Choroid plexus epithelial cell (primary cell): ENCODE measurements at regions not wholly inside any gene's neighbourhood (a gene's known extent, or its start where the extent isn't known, plus 50 kb on each side); places are given as distances from the start of the nearest gene placed in this dataset.

Experiments used
- DNase-seq: peaks from one replicate; pipeline ENCODE4 v3.0.0-alpha.2; 2010; ENCODE audit warnings: low read depth
- H3K4me3 ChIP-seq: 2 replicates; pipeline ENCODE4 v1.5.1; 2011; ENCODE audit warnings: low read depth, mild to moderate bottlenecking, control low read depth, low read length, moderate library complexity
- TF ChIP-seq, protein P1 (sequence below): conservative IDR thresholded peaks from 2 replicates; pipeline ENCODE4 v1.5.1; 2011; ENCODE audit warnings: low read depth, mild to moderate bottlenecking, control low read depth, inconsistent platforms, low read length, moderate library complexity

DNA sequence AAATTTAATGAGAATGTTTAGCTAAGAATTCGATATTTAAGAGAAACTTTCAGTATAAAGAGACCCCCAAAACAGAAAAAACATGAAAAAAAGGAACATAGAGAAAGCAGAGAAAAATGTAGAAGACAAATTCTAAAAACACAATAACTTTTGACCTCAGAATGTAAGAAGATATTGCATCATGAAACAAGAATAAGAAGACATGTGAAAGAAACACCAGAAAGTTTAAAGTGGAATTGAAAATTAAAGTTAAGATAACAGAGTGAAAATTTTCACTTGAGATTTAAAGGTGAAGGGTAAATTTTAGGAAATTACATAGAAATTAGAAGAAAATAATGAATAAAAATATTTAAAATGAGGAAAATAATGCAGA lies 78.2 kb upstream of the FAM3C start:
- TF ChIP-seq, protein P1, sequence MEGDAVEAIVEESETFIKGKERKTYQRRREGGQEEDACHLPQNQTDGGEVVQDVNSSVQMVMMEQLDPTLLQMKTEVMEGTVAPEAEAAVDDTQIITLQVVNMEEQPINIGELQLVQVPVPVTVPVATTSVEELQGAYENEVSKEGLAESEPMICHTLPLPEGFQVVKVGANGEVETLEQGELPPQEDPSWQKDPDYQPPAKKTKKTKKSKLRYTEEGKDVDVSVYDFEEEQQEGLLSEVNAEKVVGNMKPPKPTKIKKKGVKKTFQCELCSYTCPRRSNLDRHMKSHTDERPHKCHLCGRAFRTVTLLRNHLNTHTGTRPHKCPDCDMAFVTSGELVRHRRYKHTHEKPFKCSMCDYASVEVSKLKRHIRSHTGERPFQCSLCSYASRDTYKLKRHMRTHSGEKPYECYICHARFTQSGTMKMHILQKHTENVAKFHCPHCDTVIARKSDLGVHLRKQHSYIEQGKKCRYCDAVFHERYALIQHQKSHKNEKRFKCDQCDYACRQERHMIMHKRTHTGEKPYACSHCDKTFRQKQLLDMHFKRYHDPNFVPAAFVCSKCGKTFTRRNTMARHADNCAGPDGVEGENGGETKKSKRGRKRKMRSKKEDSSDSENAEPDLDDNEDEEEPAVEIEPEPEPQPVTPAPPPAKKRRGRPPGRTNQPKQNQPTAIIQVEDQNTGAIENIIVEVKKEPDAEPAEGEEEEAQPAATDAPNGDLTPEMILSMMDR = no peak
- no peak for DNase-seq
- H3K4me3 ChIP-seq = no peak overlapping the region

- no peak for DNase-seq
- TF ChIP-seq, protein P1 = no peak
- H3K4me3 ChIP-seq = no peak overlapping the region
These were observed 77.7 kb upstream of the FAM3C start for GRCh38 chr7:121473645-121474300.

DNA sequence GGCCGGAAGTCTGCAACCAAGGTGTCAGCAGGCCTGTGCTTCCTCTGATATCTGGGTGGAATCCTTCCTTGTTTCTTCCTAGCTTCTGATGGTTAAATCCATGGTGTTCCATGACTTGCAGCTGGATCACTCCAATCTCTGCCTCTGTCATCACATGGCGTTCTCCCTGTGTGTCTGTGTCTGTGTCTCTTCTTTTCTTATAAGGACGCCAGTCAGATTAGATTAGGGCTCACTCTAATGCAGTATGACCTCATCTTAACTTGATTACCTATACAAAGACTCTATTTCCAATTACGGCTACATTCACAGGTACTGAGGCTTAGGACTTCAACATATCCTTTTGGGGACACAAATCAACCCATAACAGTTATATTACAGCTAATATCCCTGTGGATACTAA lies 70.3 kb upstream of the FAM3C start:
- no peak for DNase-seq
- TF ChIP-seq, protein P1 = no peak
- no peak overlapping the region for H3K4me3 ChIP-seq

- TF ChIP-seq, protein P1 = no peak
- DNase-seq = no peak
- H3K4me3 ChIP-seq = no peak overlapping the region
These were observed 63.0 kb upstream of the FAM3C start for GRCh38 chr7:121459148-121459547.

DNA sequence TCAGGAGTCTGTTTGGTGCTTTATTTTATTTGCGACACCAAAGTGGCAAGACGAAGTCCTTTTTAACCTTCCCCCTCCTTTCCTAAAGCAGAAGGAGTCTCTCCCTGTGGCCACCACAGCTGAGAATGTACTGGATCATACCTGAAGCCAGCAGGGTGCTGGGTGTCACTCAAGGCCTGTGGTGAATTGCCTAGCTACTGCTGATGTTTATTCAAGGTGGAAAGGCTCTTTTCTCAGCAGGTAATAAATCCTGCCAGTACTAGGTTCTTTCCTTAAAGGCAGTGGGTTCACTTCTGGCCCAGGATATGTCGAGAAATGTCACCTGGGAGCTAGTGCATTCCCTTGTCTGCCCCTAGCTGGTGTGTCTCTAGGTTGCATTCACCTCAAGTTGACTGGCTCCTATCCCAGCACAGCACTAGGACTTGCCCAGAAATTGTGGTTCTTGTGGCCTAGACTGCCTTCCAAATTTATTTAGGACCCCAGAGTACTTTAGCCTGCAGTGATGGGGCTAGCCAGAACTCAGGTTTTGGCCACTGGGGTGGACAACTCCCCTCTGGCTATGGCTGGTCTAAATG lies 60.8 kb upstream of the FAM3C start:
- H3K4me3 ChIP-seq = no peak overlapping the region
- TF ChIP-seq, protein P1 = no peak
- DNase-seq = no peak

GRCh38 chr7:121456015-121456414 lies 59.9 kb upstream of the FAM3C start:
- H3K4me3 ChIP-seq = no peak overlapping the region
- TF ChIP-seq, protein P1 = no peak
- DNase-seq = no peak

DNA sequence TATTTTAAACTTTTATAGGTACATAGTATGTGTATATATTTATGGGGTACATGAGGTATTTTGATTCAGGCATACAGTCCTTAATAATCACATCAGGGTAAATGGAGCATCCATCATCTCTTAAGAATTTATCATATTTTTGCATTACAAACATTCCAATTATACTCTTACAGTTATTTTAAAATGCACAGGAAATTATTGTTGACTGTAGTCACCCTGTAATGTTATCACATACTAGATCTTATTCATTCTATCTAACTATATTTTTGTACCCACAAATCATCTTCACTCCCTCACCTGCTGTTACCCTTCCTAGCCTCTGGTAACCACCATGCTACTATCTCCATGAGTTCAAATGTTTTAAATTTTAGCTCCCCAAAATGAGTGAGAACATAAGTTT lies 56.3 kb upstream of the FAM3C start:
- H3K4me3 ChIP-seq = no peak overlapping the region
- TF ChIP-seq, protein P1 = no peak
- no peak for DNase-seq
